ENCODE measurements at regions not wholly inside any gene's neighbourhood (a gene's known extent, or its start where the extent isn't known, plus 50 kb on each side); places are given as distances from the start of the nearest gene placed in this dataset.
"Not testable (repeated sequence)": the region's sequence is repeated elsewhere in the genome, so short reads cannot be mapped to it uniquely, and the experiment has no call there.

- Histone ChIP-seq H3K9ac (ENCODE audit: low read depth, low read length, poor library complexity, severe bottlenecking) (no peak overlapping the region), H3K4me2 (ENCODE audit: low read depth, low read length, poor library complexity, severe bottlenecking) (no peak overlapping the region), H3K36me3 (ENCODE audit: insufficient read depth, low read length) (no peaks in the 10 kb centered on the region), H3K9me2 (replicated peaks; ENCODE audit: low read depth, low read length) (no peaks in the 10 kb centered on the region), H3K27me3 (ENCODE audit: insufficient read depth, low read length, poor library complexity, severe bottlenecking) (no peaks in the 10 kb centered on the region), H2AFZ (ENCODE audit: low read length) (no peak overlapping the region), H4K20me1 (ENCODE audit: insufficient read depth, low read length, poor library complexity, severe bottlenecking) (no peaks in the 10 kb centered on the region), H3K79me2 (ENCODE audit: insufficient read depth, low read length) (no peaks in the 10 kb centered on the region), H3K9me3 (ENCODE audit: insufficient read depth, low read depth, low read length) (no peaks in the 10 kb centered on the region), H3K4me1 (ENCODE audit: insufficient read depth, low read length, poor library complexity, severe bottlenecking) (no peaks in the 10 kb centered on the region), H3K4me3 (ENCODE audit: low read length, poor library complexity, severe bottlenecking) (no peak overlapping the region), H3F3A (ENCODE audit: low read depth) (no peaks in the 10 kb centered on the region)
- TF ChIP-seq EZH2phosphoT487 (IDR thresholded peaks at IDR 0.05; ENCODE audit: borderline replicate concordance): no peak
- TF ChIP-seq, protein P1, sequence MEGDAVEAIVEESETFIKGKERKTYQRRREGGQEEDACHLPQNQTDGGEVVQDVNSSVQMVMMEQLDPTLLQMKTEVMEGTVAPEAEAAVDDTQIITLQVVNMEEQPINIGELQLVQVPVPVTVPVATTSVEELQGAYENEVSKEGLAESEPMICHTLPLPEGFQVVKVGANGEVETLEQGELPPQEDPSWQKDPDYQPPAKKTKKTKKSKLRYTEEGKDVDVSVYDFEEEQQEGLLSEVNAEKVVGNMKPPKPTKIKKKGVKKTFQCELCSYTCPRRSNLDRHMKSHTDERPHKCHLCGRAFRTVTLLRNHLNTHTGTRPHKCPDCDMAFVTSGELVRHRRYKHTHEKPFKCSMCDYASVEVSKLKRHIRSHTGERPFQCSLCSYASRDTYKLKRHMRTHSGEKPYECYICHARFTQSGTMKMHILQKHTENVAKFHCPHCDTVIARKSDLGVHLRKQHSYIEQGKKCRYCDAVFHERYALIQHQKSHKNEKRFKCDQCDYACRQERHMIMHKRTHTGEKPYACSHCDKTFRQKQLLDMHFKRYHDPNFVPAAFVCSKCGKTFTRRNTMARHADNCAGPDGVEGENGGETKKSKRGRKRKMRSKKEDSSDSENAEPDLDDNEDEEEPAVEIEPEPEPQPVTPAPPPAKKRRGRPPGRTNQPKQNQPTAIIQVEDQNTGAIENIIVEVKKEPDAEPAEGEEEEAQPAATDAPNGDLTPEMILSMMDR (conservative IDR thresholded peaks at IDR 0.05; ENCODE audit: low read length): no peak
These were observed 404.9 kb downstream of the LTN1 start for GRCh38 chr21:28587748-28588147.

- Histone ChIP-seq H3K9ac (ENCODE audit: low read depth, low read length, poor library complexity, severe bottlenecking) (no peak overlapping the region), H3K79me2 (ENCODE audit: insufficient read depth, low read length) (no peaks in the 10 kb centered on the region), H2AFZ (ENCODE audit: low read length) (no peak overlapping the region), H3F3A (ENCODE audit: low read depth) (no peaks in the 10 kb centered on the region), H3K27me3 (ENCODE audit: insufficient read depth, low read length, poor library complexity, severe bottlenecking) (no peaks in the 10 kb centered on the region), H3K4me2 (ENCODE audit: low read depth, low read length, poor library complexity, severe bottlenecking) (no peak overlapping the region), H4K20me1 (ENCODE audit: insufficient read depth, low read length, poor library complexity, severe bottlenecking) (no peaks in the 10 kb centered on the region), H3K9me3 (ENCODE audit: insufficient read depth, low read depth, low read length) (no peaks in the 10 kb centered on the region), H3K9me2 (replicated peaks; ENCODE audit: low read depth, low read length) (no peaks in the 10 kb centered on the region), H3K36me3 (ENCODE audit: insufficient read depth, low read length) (no peaks in the 10 kb centered on the region), H3K4me3 (ENCODE audit: low read length, poor library complexity, severe bottlenecking) (no peak overlapping the region), H3K4me1 (ENCODE audit: insufficient read depth, low read length, poor library complexity, severe bottlenecking) (no peaks in the 10 kb centered on the region)
- TF ChIP-seq, protein P1 (conservative IDR thresholded peaks at IDR 0.05; ENCODE audit: low read length): no peak
- no peak for TF ChIP-seq EZH2phosphoT487 (IDR thresholded peaks at IDR 0.05; ENCODE audit: borderline replicate concordance)
These were observed 410.7 kb downstream of the LTN1 start for GRCh38 chr21:28581976-28582375.

DNA sequence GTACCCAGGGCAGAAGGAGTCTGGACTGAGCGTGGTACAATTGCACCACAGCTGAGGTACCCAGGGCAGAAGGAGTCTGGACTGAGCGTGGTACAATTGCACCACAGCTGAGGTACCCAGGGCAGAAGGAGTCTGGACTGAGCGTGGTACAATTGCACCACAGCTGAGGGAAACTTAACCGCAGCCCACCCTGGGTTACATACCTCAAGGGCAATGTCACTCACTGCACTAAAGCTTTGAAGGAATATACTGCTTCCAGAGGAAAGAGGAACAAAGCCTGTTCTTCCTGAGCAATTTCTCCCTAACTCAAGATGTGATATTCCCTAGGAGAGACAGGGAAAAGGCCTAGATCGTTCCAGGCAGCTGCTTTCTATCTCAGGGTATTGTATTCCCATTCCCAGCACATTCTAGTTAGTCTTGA lies 411.4 kb downstream of the LTN1 start:
- H3K9me2 ChIP-seq (replicated peaks; ENCODE audit: low read depth, low read length); H3K79me2 ChIP-seq (ENCODE audit: insufficient read depth, low read length); H3K9ac ChIP-seq (ENCODE audit: low read depth, low read length, poor library complexity, severe bottlenecking); H3F3A ChIP-seq (ENCODE audit: low read depth); H3K4me2 ChIP-seq (ENCODE audit: low read depth, low read length, poor library complexity, severe bottlenecking); H2AFZ ChIP-seq (ENCODE audit: low read length); H3K27me3 ChIP-seq (ENCODE audit: insufficient read depth, low read length, poor library complexity, severe bottlenecking); H3K4me1 ChIP-seq (ENCODE audit: insufficient read depth, low read length, poor library complexity, severe bottlenecking); H4K20me1 ChIP-seq (ENCODE audit: insufficient read depth, low read length, poor library complexity, severe bottlenecking); H3K36me3 ChIP-seq (ENCODE audit: insufficient read depth, low read length); H3K4me3 ChIP-seq (ENCODE audit: low read length, poor library complexity, severe bottlenecking); H3K9me3 ChIP-seq (ENCODE audit: insufficient read depth, low read depth, low read length): not testable (repeated sequence)

DNA sequence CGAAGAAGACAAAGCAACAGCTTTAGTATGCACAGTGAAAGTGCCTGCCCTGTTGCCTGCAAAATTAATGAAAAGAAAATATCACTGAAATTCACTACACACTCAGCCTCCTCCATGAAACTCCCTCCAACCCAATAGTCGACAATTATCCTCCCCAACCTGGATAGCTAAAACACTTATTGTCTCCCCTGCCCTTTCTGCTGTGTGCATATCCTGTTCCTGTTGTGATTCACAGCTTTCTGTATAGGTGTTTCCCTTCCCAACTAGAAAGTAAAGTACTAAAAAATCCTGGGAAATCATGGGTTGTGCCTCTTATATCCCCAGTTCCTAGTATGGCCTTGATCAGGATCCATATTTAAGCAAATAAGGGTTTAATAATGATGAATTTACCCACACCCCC lies 412.1 kb downstream of the LTN1 start:
- Histone ChIP-seq H3K9me2 (replicated peaks; ENCODE audit: low read depth, low read length) (no peaks in the 10 kb centered on the region), H3K27me3 (ENCODE audit: insufficient read depth, low read length, poor library complexity, severe bottlenecking) (no peaks in the 10 kb centered on the region), H3K4me1 (ENCODE audit: insufficient read depth, low read length, poor library complexity, severe bottlenecking) (no peaks in the 10 kb centered on the region), H3K9ac (ENCODE audit: low read depth, low read length, poor library complexity, severe bottlenecking) (no peak overlapping the region), H3K36me3 (ENCODE audit: insufficient read depth, low read length) (no peaks in the 10 kb centered on the region), H3K4me2 (ENCODE audit: low read depth, low read length, poor library complexity, severe bottlenecking) (no peak overlapping the region), H3K79me2 (ENCODE audit: insufficient read depth, low read length) (no peaks in the 10 kb centered on the region), H2AFZ (ENCODE audit: low read length) (no peak overlapping the region), H3K9me3 (ENCODE audit: insufficient read depth, low read depth, low read length) (no peaks in the 10 kb centered on the region), H4K20me1 (ENCODE audit: insufficient read depth, low read length, poor library complexity, severe bottlenecking) (no peaks in the 10 kb centered on the region), H3F3A (ENCODE audit: low read depth) (no peaks in the 10 kb centered on the region), H3K4me3 (ENCODE audit: low read length, poor library complexity, severe bottlenecking) (no peak overlapping the region)
- TF ChIP-seq, protein P1 (conservative IDR thresholded peaks at IDR 0.05; ENCODE audit: low read length): no peak
- TF ChIP-seq EZH2phosphoT487 (IDR thresholded peaks at IDR 0.05; ENCODE audit: borderline replicate concordance): no peak

Measured in Loucy (cell line).